ENCODE measurements at regions not wholly inside any gene's neighbourhood (a gene's known extent, or its start where the extent isn't known, plus 50 kb on each side); places are given as distances from the start of the nearest gene placed in this dataset.

DNA sequence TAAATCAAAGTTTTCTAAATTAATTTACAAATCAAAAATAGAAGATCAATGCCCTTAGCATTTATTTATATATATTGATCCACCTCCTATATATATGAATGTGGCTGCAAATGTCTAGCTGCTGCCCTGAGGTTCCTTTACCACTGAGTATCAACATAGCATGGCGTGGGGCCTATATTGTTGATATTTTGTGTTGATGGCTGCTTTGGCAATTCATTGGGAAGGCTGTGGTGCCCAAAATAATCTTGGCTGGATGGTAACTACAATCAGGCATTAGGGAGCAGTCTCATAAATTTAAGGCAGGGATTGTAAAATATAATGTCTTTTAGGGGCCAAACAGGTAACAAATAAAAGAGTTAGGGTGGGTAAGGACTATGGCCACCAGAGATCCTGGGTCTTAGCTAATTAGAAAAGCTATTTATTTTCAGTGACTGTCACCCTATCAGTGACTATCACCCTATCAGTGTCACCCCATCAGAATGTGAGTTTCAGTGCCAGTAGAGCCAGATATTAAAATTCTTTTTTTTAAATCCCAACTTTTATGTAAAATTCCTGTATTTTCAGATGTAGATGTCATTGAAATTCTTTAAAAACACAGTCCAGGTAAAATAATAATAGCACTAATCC lies 190.7 kb upstream of the PCSK5 start:
- H3K79me2 ChIP-seq (ENCODE audit: insufficient read depth, low read length): no peaks in the 10 kb centered on the region
- in situ Hi-C loops (cut with HindIII; ENCODE audit: extremely low pct_ligation_motif_present, low pct_unique_long_range_greater_than_20kb): no loop called here
- no peaks in the 10 kb centered on the region for H3K4me1 ChIP-seq (ENCODE audit: insufficient read depth, low read length)
- no peaks in the 10 kb centered on the region for H3K9me3 ChIP-seq (ENCODE audit: low read length)
- ATAC-seq (no peak), FAIRE-seq (no peak), DNase-seq (ENCODE audit: low spot score) (no peak)
- TF ChIP-seq NPAS2 (CRISPR knock-in tag; IDR thresholded peaks at IDR 0.05; ENCODE audit: borderline replicate concordance) (no peak), BCL6 (CRISPR knock-in tag; IDR thresholded peaks at IDR 0.05) (no peak), ZNF3 (CRISPR knock-in tag; IDR thresholded peaks at IDR 0.05) (no peak), RELA (CRISPR knock-in tag; IDR thresholded peaks at IDR 0.05) (no peak), RFXAP (CRISPR knock-in tag; IDR thresholded peaks at IDR 0.05; ENCODE audit: borderline replicate concordance) (no peak), BORCS8-MEF2B (CRISPR knock-in tag; IDR thresholded peaks at IDR 0.05) (no peak), MEIS1 (CRISPR knock-in tag; IDR thresholded peaks at IDR 0.05; ENCODE audit: borderline replicate concordance) (no peak), ZNF768 (CRISPR knock-in tag; IDR thresholded peaks at IDR 0.05) (no peak), FOXK1 (CRISPR knock-in tag; IDR thresholded peaks at IDR 0.05; ENCODE audit: borderline replicate concordance, low read depth) (no peak), TAF1 (CRISPR knock-in tag; IDR thresholded peaks at IDR 0.05) (no peak), ATF7 (IDR thresholded peaks at IDR 0.05) (no peak), ATF7 (CRISPR knock-in tag; IDR thresholded peaks at IDR 0.05) (no peak)
- TF ChIP-seq, protein P1, sequence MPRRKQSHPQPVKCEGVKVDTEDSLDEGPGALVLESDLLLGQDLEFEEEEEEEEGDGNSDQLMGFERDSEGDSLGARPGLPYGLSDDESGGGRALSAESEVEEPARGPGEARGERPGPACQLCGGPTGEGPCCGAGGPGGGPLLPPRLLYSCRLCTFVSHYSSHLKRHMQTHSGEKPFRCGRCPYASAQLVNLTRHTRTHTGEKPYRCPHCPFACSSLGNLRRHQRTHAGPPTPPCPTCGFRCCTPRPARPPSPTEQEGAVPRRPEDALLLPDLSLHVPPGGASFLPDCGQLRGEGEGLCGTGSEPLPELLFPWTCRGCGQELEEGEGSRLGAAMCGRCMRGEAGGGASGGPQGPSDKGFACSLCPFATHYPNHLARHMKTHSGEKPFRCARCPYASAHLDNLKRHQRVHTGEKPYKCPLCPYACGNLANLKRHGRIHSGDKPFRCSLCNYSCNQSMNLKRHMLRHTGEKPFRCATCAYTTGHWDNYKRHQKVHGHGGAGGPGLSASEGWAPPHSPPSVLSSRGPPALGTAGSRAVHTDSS (CRISPR knock-in tag; conservative IDR thresholded peaks at IDR 0.05): no peak
- TF ChIP-seq, protein P2, sequence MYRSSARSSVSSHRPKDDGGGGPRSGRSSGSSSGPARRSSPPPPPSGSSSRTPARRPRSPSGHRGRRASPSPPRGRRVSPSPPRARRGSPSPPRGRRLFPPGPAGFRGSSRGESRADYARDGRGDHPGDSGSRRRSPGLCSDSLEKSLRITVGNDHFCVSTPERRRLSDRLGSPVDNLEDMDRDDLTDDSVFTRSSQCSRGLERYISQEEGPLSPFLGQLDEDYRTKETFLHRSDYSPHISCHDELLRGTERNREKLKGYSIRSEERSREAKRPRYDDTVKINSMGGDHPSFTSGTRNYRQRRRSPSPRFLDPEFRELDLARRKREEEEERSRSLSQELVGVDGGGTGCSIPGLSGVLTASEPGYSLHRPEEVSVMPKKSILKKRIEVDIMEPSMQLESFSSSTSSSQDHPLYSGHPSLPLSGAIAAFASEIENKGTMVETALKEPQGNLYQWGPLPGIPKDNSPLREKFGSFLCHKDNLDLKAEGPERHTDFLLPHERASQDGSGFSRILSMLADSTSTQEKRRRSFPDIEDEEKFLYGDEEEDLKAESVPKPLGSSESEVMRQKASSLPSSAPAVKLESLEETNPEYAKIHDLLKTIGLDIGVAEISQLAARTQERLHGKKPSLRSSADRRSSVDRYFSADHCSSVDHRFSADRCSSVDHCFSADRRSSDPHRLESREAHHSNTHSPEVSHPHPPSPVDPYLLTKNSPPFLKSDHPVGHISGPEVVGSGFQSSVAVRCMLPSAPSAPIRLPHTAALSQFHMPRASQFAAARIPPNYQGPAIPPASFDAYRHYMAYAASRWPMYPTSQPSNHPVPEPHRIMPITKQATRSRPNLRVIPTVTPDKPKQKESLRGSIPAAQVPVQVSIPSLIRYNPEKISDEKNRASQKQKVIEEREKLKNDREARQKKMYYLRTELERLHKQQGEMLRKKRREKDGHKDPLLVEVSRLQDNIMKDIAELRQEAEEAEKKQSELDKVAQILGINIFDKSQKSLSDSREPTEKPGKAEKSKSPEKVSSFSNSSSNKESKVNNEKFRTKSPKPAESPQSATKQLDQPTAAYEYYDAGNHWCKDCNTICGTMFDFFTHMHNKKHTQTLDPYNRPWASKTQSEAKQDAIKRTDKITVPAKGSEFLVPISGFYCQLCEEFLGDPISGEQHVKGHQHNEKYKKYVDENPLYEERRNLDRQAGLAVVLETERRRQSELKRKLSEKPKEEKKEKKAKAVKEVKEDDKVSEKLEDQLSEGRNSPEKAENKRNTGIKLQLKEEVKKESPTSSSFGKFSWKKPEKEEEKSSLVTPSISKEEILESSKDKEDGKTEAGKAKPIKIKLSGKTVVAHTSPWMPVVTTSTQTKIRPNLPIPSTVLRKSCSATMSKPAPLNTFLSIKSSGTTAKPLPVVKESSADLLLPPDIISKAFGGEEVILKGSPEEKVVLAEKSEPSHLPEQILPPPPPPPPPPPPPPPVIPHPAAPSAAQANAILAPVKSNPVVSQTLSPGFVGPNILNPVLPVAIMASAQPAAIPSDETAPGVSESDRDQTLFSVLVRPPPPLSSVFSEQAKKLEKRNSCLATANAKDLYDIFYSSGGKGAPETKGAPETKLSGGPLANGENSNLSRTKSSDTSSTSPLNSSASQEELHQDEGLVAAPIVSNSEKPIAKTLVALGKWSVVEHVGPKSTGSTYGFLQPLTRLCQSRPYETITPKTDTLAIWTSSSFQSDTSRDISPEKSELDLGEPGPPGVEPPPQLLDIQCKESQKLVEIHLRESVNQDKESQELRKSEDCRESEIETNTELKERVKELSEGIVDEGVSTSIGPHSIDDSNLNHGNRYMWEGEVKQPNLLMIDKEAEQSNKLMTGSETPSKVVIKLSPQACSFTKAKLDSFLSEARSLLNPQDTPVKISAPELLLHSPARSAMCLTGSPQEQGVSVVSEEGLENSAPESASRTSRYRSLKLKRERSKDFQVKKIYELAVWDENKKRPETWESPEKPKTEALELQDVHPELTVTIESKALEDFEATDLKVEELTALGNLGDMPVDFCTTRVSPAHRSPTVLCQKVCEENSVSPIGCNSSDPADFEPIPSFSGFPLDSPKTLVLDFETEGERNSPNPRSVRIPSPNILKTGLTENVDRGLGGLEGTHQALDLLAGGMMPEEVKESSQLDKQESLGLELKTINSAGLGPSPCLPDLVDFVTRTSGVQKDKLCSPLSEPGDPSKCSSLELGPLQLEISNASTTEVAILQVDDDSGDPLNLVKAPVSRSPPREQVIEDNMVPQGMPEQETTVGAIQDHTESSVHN (CRISPR knock-in tag; IDR thresholded peaks at IDR 0.05): no peak
- TF ChIP-seq, protein P3, sequence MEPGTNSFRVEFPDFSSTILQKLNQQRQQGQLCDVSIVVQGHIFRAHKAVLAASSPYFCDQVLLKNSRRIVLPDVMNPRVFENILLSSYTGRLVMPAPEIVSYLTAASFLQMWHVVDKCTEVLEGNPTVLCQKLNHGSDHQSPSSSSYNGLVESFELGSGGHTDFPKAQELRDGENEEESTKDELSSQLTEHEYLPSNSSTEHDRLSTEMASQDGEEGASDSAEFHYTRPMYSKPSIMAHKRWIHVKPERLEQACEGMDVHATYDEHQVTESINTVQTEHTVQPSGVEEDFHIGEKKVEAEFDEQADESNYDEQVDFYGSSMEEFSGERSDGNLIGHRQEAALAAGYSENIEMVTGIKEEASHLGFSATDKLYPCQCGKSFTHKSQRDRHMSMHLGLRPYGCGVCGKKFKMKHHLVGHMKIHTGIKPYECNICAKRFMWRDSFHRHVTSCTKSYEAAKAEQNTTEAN (CRISPR knock-in tag; conservative IDR thresholded peaks at IDR 0.05): no peak
- no peak overlapping the region for H3K27ac ChIP-seq (ENCODE audit: extremely low read length, insufficient read depth, low read length)
- H3K36me3 ChIP-seq (replicated peaks in 1 of 2; ENCODE audit: control insufficient read depth in 1 of 2, insufficient read depth in 2 of 2, low read length in 2 of 2): no peaks in the 10 kb centered on the region
- no peaks in the 10 kb centered on the region for H4K20me1 ChIP-seq (ENCODE audit: insufficient read depth, low read length)
- no peak overlapping the region for H3K4me3 ChIP-seq (replicated peaks in 1 of 3; ENCODE audit: insufficient read depth in 1 of 3, low read depth in 2 of 3, low read length in 3 of 3)
- 10% methylated on average over 1 of the region's 1 CpG for WGBS (ENCODE audit: low lambda C conversion rate)
- no peak overlapping the region for H3K9ac ChIP-seq (ENCODE audit: insufficient read depth, low read depth, low read length)
- no peak overlapping the region for H2AFZ ChIP-seq (ENCODE audit: low read length)
- CTCF ChIA-PET (ENCODE audit: low intra/inter-chr PET ratio, low total read pairs): no interaction called here
- H3K4me2 ChIP-seq (ENCODE audit: low read depth, low read length): no peak overlapping the region
- intact Hi-C loops (cut with micrococcal nuclease; ENCODE audit: unreplicated experiment): no loop called here
- BruUV-seq (replicated peaks): no TSS peak
- no peaks in the 10 kb centered on the region for H3K27me3 ChIP-seq (ENCODE audit: control insufficient read depth in 1 of 2, insufficient read depth in 2 of 2, low read length in 2 of 2)
- POLR2A ChIA-PET: no interaction called here
